ENCODE measurements at regions not wholly inside any gene's neighbourhood (a gene's known extent, or its start where the extent isn't known, plus 50 kb on each side); places are given as distances from the start of the nearest gene placed in this dataset.

DNA sequence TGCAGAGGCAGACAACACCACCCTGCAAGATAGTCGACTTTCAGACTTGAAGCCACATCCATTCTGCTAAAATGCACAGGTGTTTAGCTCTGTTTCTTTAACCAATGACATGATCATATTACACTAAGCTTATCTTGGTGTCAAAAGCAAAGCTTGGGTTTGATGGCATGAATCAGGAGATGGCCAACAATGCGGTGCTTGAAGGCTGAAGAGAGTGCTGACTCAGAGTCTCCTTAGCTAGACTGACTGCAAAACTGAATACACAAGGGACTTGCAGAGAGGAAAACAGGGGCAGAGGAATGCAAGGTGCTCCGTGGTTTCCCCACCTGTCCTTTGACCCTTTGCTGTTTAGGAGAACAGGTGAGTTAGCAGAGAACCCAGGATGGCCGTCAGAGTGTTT is 262.6 kb downstream of the SIPA1L2 start:
- POLR2A ChIA-PET: no interaction called here
- H3K36me3 Mint-ChIP-seq: no peaks in the 10 kb centered on the region
- no peaks in the 10 kb centered on the region; the same call in 1 of the 2 replicates for H3K27me3 Mint-ChIP-seq (ENCODE audit: low read depth)
- no peak for DNase-seq (ENCODE audit: low spot score)
- TF ChIP-seq NR3C1 (CRISPR knock-in tag; conservative IDR thresholded peaks at IDR 0.05; ENCODE audit: low read depth): no peak
- TF ChIP-seq, protein P1, sequence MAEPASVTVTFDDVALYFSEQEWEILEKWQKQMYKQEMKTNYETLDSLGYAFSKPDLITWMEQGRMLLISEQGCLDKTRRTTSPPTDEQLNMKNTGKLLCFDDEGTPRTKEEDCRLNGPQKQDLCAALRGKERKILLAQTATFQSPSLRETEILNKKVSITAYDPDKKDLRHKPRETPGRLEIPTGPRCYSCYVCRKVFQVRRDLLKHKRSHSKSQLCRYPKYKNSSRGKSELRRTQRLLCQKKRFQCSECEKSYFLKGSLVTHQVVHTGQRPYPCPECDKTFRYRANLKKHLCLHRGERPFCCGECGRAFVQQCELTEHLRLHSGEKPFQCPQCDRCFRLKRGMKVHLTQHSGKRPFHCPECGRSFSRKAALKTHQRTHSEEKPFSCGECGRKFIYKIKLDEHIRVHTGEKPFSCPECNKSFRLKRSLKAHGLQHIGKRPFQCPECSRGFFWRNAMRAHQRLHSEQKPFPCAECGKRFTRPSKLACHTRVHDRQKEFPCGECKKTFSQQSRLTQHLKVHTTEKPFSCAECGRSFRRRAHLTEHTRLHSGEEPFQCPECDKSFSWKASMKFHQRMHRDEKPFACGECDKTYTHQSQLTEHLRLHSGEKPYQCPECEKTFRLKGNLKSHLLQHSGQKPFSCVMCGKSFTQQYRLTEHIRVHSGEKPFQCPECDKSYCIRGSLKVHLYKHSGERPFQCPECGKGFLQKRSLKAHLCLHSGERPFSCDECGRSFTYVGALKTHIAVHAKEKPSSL (CRISPR knock-in tag; conservative IDR thresholded peaks at IDR 0.05): no peak
- no peak overlapping the region for H3K4me3 Mint-ChIP-seq
- CTCF ChIA-PET: interaction anchor here (1.2 kb wide), 1 partner anchor 14 kb away, joined by 3 read pairs; no protein-coding TSS in a partner anchor
- peaks cover 14% of the 10 kb centered on the region for H3K4me1 Mint-ChIP-seq
- H3K9me3 Mint-ChIP-seq: 0 out of 2 replicates have a peak, but pooled peaks cover 3% of the 10 kb centered on the region
- H3K27ac Mint-ChIP-seq: no peak overlapping the region; the same call in 1 of the 2 replicates
- ATAC-seq: peak; percentile 90

DNA sequence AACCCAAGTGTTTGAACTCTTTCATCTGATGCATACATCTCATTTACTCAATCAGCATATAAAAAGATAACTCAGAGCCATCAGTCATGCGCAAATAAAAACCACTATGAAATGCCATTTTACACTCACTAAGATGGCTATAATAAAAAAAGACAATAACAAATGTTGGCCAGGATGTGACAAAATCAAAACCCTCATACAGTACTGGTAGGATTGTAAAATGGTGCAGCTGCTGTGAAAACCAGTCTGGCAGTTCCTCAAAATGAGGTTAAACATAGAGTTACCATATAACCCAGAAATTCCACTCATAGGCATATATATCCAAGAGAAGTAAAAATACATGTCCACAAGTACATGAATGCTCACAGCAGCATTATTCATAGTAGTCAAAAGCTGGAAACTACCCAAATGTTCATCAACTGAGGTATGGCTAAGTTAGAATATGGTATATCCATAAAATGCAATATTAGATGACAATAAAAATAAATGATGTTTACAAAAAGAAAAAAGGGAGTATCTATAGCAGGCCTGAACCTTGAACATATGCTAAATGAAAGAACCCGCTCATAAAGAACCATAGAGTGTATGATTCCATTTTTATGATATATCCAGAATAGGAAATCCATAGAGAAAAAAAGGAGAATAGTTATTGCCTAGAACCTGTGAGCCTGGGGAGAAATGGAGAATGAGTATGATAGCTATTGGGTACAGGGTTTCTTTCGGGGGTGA is 265.1 kb downstream of the SIPA1L2 start:
- ATAC-seq (no peak), DNase-seq (ENCODE audit: low spot score) (no peak)
- peaks cover 8% of the 10 kb centered on the region; the same call in 1 of the 2 replicates for H3K9me3 Mint-ChIP-seq
- ChIA-PET POLR2A (no interaction called here), CTCF (no interaction called here)
- H3K36me3 Mint-ChIP-seq: no peaks in the 10 kb centered on the region
- H3K27ac Mint-ChIP-seq: no peak overlapping the region
- peaks cover 14% of the 10 kb centered on the region for H3K4me1 Mint-ChIP-seq
- H3K27me3 Mint-ChIP-seq (ENCODE audit: low read depth): peaks cover 7% of the 10 kb centered on the region; the same call in 1 of the 2 replicates
- no peak overlapping the region for H3K4me3 Mint-ChIP-seq
- TF ChIP-seq CBFB (CRISPR knock-in tag; IDR thresholded peaks at IDR 0.05; ENCODE audit: low read depth): no peak
- no peak for TF ChIP-seq ZNF396 (CRISPR knock-in tag; IDR thresholded peaks at IDR 0.05; ENCODE audit: borderline replicate concordance)
- TF ChIP-seq, protein P2, sequence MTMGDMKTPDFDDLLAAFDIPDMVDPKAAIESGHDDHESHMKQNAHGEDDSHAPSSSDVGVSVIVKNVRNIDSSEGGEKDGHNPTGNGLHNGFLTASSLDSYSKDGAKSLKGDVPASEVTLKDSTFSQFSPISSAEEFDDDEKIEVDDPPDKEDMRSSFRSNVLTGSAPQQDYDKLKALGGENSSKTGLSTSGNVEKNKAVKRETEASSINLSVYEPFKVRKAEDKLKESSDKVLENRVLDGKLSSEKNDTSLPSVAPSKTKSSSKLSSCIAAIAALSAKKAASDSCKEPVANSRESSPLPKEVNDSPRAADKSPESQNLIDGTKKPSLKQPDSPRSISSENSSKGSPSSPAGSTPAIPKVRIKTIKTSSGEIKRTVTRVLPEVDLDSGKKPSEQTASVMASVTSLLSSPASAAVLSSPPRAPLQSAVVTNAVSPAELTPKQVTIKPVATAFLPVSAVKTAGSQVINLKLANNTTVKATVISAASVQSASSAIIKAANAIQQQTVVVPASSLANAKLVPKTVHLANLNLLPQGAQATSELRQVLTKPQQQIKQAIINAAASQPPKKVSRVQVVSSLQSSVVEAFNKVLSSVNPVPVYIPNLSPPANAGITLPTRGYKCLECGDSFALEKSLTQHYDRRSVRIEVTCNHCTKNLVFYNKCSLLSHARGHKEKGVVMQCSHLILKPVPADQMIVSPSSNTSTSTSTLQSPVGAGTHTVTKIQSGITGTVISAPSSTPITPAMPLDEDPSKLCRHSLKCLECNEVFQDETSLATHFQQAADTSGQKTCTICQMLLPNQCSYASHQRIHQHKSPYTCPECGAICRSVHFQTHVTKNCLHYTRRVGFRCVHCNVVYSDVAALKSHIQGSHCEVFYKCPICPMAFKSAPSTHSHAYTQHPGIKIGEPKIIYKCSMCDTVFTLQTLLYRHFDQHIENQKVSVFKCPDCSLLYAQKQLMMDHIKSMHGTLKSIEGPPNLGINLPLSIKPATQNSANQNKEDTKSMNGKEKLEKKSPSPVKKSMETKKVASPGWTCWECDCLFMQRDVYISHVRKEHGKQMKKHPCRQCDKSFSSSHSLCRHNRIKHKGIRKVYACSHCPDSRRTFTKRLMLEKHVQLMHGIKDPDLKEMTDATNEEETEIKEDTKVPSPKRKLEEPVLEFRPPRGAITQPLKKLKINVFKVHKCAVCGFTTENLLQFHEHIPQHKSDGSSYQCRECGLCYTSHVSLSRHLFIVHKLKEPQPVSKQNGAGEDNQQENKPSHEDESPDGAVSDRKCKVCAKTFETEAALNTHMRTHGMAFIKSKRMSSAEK (CRISPR knock-in tag; IDR thresholded peaks at IDR 0.05; ENCODE audit: borderline replicate concordance): no peak
- no peak for TF ChIP-seq FOXJ3 (CRISPR knock-in tag; IDR thresholded peaks at IDR 0.05; ENCODE audit: borderline replicate concordance)
- TF ChIP-seq, protein P3, sequence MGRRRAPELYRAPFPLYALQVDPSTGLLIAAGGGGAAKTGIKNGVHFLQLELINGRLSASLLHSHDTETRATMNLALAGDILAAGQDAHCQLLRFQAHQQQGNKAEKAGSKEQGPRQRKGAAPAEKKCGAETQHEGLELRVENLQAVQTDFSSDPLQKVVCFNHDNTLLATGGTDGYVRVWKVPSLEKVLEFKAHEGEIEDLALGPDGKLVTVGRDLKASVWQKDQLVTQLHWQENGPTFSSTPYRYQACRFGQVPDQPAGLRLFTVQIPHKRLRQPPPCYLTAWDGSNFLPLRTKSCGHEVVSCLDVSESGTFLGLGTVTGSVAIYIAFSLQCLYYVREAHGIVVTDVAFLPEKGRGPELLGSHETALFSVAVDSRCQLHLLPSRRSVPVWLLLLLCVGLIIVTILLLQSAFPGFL (CRISPR knock-in tag; IDR thresholded peaks at IDR 0.05; ENCODE audit: borderline replicate concordance): no peak
- TF ChIP-seq, protein P4, sequence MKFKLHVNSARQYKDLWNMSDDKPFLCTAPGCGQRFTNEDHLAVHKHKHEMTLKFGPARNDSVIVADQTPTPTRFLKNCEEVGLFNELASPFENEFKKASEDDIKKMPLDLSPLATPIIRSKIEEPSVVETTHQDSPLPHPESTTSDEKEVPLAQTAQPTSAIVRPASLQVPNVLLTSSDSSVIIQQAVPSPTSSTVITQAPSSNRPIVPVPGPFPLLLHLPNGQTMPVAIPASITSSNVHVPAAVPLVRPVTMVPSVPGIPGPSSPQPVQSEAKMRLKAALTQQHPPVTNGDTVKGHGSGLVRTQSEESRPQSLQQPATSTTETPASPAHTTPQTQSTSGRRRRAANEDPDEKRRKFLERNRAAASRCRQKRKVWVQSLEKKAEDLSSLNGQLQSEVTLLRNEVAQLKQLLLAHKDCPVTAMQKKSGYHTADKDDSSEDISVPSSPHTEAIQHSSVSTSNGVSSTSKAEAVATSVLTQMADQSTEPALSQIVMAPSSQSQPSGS (CRISPR knock-in tag; IDR thresholded peaks at IDR 0.05; ENCODE audit: borderline replicate concordance, low read depth): no peak
- TF ChIP-seq ZNF121 (CRISPR knock-in tag; IDR thresholded peaks at IDR 0.05): no peak
- TF ChIP-seq RELA (CRISPR knock-in tag; IDR thresholded peaks at IDR 0.05; ENCODE audit: borderline replicate concordance): no peak
- TF ChIP-seq ZNF423 (CRISPR knock-in tag; IDR thresholded peaks at IDR 0.05): no peak
- no peak for TF ChIP-seq SP1 (CRISPR knock-in tag; conservative IDR thresholded peaks at IDR 0.05)
- TF ChIP-seq, protein P5, sequence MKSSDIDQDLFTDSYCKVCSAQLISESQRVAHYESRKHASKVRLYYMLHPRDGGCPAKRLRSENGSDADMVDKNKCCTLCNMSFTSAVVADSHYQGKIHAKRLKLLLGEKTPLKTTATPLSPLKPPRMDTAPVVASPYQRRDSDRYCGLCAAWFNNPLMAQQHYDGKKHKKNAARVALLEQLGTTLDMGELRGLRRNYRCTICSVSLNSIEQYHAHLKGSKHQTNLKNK (CRISPR knock-in tag; IDR thresholded peaks at IDR 0.05): no peak
- TF ChIP-seq, protein P6, sequence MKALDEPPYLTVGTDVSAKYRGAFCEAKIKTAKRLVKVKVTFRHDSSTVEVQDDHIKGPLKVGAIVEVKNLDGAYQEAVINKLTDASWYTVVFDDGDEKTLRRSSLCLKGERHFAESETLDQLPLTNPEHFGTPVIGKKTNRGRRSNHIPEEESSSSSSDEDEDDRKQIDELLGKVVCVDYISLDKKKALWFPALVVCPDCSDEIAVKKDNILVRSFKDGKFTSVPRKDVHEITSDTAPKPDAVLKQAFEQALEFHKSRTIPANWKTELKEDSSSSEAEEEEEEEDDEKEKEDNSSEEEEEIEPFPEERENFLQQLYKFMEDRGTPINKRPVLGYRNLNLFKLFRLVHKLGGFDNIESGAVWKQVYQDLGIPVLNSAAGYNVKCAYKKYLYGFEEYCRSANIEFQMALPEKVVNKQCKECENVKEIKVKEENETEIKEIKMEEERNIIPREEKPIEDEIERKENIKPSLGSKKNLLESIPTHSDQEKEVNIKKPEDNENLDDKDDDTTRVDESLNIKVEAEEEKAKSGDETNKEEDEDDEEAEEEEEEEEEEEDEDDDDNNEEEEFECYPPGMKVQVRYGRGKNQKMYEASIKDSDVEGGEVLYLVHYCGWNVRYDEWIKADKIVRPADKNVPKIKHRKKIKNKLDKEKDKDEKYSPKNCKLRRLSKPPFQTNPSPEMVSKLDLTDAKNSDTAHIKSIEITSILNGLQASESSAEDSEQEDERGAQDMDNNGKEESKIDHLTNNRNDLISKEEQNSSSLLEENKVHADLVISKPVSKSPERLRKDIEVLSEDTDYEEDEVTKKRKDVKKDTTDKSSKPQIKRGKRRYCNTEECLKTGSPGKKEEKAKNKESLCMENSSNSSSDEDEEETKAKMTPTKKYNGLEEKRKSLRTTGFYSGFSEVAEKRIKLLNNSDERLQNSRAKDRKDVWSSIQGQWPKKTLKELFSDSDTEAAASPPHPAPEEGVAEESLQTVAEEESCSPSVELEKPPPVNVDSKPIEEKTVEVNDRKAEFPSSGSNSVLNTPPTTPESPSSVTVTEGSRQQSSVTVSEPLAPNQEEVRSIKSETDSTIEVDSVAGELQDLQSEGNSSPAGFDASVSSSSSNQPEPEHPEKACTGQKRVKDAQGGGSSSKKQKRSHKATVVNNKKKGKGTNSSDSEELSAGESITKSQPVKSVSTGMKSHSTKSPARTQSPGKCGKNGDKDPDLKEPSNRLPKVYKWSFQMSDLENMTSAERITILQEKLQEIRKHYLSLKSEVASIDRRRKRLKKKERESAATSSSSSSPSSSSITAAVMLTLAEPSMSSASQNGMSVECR (CRISPR knock-in tag; IDR thresholded peaks at IDR 0.05; ENCODE audit: borderline replicate concordance): no peak
- TF ChIP-seq GRHL2 (CRISPR knock-in tag; IDR thresholded peaks at IDR 0.05; ENCODE audit: insufficient replicate concordance, severe bottlenecking): no peak
- no peak for TF ChIP-seq CREM (CRISPR knock-in tag; IDR thresholded peaks at IDR 0.05)
- TF ChIP-seq ZNF317 (CRISPR knock-in tag; IDR thresholded peaks at IDR 0.05; ENCODE audit: borderline replicate concordance, low read depth): no peak
- no peak for TF ChIP-seq TCF7 (CRISPR knock-in tag; IDR thresholded peaks at IDR 0.05; ENCODE audit: low read depth)
